ENCODE measurements at regions not wholly inside any gene's neighbourhood (a gene's known extent, or its start where the extent isn't known, plus 50 kb on each side); places are given as distances from the start of the nearest gene placed in this dataset.

GRCh38 chr10:65319493-65319892 lies 1606.3 kb upstream of the LRRTM3 start:
- Mint-ChIP-seq H3K27me3 (ENCODE audit: low read depth in 2 of 2) (no peaks in the 10 kb centered on the region), H3K36me3 (no peaks in the 10 kb centered on the region), H3K4me1 (no peaks in the 10 kb centered on the region), H3K27ac (no peak overlapping the region), H3K4me3 (no peak overlapping the region), H3K9me3 (peaks cover 9 to 15% of the 10 kb centered on the region in 2 donors)
- 88% methylated on average over 5 of the region's 5 CpGs for WGBS (ENCODE audit: insufficient coverage)
- H3K4me3 ChIP-seq (ENCODE audit: low read length), result no peak overlapping the region
- intact Hi-C loops (cut with micrococcal nuclease), result no loop called here
- no peaks in the 10 kb centered on the region for H3K4me1 ChIP-seq (ENCODE audit: control insufficient read depth, insufficient read depth, low read length)
- no peak for ATAC-seq
- DNase-seq, result no peak
- H3K27me3 ChIP-seq (ENCODE audit: control insufficient read depth, insufficient read depth, low read length), result no peaks in the 10 kb centered on the region
- TF ChIP-seq, protein P1, sequence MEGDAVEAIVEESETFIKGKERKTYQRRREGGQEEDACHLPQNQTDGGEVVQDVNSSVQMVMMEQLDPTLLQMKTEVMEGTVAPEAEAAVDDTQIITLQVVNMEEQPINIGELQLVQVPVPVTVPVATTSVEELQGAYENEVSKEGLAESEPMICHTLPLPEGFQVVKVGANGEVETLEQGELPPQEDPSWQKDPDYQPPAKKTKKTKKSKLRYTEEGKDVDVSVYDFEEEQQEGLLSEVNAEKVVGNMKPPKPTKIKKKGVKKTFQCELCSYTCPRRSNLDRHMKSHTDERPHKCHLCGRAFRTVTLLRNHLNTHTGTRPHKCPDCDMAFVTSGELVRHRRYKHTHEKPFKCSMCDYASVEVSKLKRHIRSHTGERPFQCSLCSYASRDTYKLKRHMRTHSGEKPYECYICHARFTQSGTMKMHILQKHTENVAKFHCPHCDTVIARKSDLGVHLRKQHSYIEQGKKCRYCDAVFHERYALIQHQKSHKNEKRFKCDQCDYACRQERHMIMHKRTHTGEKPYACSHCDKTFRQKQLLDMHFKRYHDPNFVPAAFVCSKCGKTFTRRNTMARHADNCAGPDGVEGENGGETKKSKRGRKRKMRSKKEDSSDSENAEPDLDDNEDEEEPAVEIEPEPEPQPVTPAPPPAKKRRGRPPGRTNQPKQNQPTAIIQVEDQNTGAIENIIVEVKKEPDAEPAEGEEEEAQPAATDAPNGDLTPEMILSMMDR (IDR thresholded peaks at IDR 0.05), result no peak
- H3K9me3 ChIP-seq (ENCODE audit: control insufficient read depth, insufficient read depth, low read length), result no peaks in the 10 kb centered on the region
- H3K36me3 ChIP-seq (ENCODE audit: control insufficient read depth, insufficient read depth, low read length), result no peaks in the 10 kb centered on the region
- no peak overlapping the region for H3K27ac ChIP-seq (ENCODE audit: low read length)

DNA sequence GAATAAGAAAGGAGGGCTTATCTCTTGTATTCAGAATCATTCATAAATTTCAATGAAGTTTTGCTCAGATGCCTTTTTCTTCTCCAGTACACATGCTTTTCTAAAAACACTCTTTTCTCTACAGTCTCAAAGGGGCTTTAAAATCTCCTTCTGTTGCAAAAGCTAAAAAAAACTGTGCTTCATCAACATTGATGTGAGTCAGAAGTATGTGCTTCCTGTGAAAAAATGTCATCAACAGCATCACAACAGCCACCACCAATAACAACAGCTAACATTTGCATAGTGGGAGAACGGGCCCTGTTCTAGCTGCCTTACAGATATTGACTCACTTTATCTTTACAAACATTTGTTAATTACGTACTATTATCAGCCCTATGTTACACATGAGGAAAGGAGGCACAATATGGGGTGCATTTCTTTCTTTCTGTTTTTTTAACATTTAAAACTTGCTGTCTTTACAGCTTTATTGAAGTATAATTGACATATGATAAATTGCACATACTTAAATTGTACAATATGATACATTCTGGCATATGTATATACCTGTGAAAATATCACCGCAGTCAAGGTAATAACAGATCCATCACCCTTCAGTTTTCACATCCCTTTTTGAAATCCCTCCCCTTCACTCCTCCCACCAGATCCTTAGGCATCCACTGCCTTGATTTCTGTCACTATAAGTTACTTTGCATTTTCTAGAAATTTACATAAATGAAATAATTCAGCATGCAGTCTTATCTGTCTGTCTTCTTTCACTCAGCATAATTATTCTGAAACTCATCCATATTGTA lies 1605.4 kb upstream of the LRRTM3 start:
- 90% methylated on average over 2 of the region's 3 CpGs for WGBS (ENCODE audit: insufficient coverage)

GRCh38 chr10:65323802-65324201 lies 1602.0 kb upstream of the LRRTM3 start:
- Histone ChIP-seq H3K4me1 (ENCODE audit: control insufficient read depth, insufficient read depth, low read length) (no peaks in the 10 kb centered on the region), H3K4me3 (ENCODE audit: low read length) (no peak overlapping the region), H3K27ac (ENCODE audit: low read length) (no peak overlapping the region), H3K36me3 (ENCODE audit: control insufficient read depth, insufficient read depth, low read length) (no peaks in the 10 kb centered on the region), H3K27me3 (ENCODE audit: control insufficient read depth, insufficient read depth, low read length) (no peaks in the 10 kb centered on the region), H3K9me3 (ENCODE audit: control insufficient read depth, insufficient read depth, low read length) (no peaks in the 10 kb centered on the region)
- Mint-ChIP-seq H3K36me3 (no peaks in the 10 kb centered on the region), H3K4me1 (no peaks in the 10 kb centered on the region), H3K27me3 (ENCODE audit: low read depth in 2 of 2) (no peaks in the 10 kb centered on the region), H3K4me3 (no peak overlapping the region), H3K9me3 (peaks cover 13 to 25% of the 10 kb centered on the region in 2 donors), H3K27ac (no peak overlapping the region)
- ATAC-seq (no peak), DNase-seq (no peak)
- 93% methylated on average over 6 of the region's 6 CpGs for WGBS (ENCODE audit: insufficient coverage)
- intact Hi-C loops (cut with micrococcal nuclease), result no loop called here
- TF ChIP-seq, protein P1 (IDR thresholded peaks at IDR 0.05), result no peak

More for the DNA sequence above, 1605.4 kb upstream of the LRRTM3 start:
- TF ChIP-seq, protein P1 (IDR thresholded peaks at IDR 0.05), result no peak
- Histone ChIP-seq H3K9me3 (ENCODE audit: control insufficient read depth, insufficient read depth, low read length) (no peaks in the 10 kb centered on the region), H3K27me3 (ENCODE audit: control insufficient read depth, insufficient read depth, low read length) (no peaks in the 10 kb centered on the region), H3K4me1 (ENCODE audit: control insufficient read depth, insufficient read depth, low read length) (no peaks in the 10 kb centered on the region), H3K4me3 (ENCODE audit: low read length) (no peak overlapping the region), H3K27ac (ENCODE audit: low read length) (no peak overlapping the region), H3K36me3 (ENCODE audit: control insufficient read depth, insufficient read depth, low read length) (no peaks in the 10 kb centered on the region)
- DNase-seq (no peak), ATAC-seq (no peak)
- H3K9me3 Mint-ChIP-seq, result peaks cover 9 to 10% of the 10 kb centered on the region in 2 donors
- H3K36me3 Mint-ChIP-seq, result no peaks in the 10 kb centered on the region
- H3K27me3 Mint-ChIP-seq (ENCODE audit: low read depth in 2 of 2), result no peaks in the 10 kb centered on the region
- no peaks in the 10 kb centered on the region for H3K4me1 Mint-ChIP-seq
- intact Hi-C loops (cut with micrococcal nuclease), result no loop called here
- H3K27ac Mint-ChIP-seq, result no peak overlapping the region
- no peak overlapping the region for H3K4me3 Mint-ChIP-seq

DNA sequence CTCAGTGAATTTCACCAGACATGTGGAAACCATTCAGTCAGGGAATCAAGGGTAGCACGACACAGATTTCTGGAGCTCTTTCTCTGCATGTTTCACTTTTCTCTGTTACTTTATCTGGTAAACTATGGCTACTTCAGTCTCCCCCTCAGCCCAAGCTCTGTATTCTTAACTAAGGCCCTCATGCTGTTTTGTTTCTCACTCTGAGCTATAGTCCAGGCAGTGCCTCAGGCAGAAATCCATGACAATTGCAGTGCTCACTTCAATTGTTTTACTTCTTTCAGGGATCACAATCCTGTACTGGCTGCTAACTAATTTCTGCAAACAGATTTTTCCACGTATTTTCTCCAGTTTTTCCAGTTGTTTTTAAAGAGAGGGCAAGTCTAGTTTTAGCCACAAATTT lies 1599.9 kb upstream of the LRRTM3 start:
- 68% methylated on average over 1 of the region's 2 CpGs for WGBS (ENCODE audit: insufficient coverage)
- H3K27me3 Mint-ChIP-seq (ENCODE audit: low read depth in 2 of 2), result no peaks in the 10 kb centered on the region
- DNase-seq, result no peak
- no peaks in the 10 kb centered on the region for H3K36me3 ChIP-seq (ENCODE audit: control insufficient read depth, insufficient read depth, low read length)
- H3K4me3 Mint-ChIP-seq, result no peak overlapping the region
- H3K9me3 ChIP-seq (ENCODE audit: control insufficient read depth, insufficient read depth, low read length), result no peaks in the 10 kb centered on the region
- H3K4me1 ChIP-seq (ENCODE audit: control insufficient read depth, insufficient read depth, low read length), result no peaks in the 10 kb centered on the region
- no peaks in the 10 kb centered on the region for H3K4me1 Mint-ChIP-seq
- intact Hi-C loops (cut with micrococcal nuclease), result no loop called here
- ATAC-seq, result no peak
- H3K27ac Mint-ChIP-seq, result no peak overlapping the region
- TF ChIP-seq, protein P1 (IDR thresholded peaks at IDR 0.05), result no peak
- H3K9me3 Mint-ChIP-seq, result peaks cover 11 to 26% of the 10 kb centered on the region in 2 donors
- no peak overlapping the region for H3K4me3 ChIP-seq (ENCODE audit: low read length)
- H3K27me3 ChIP-seq (ENCODE audit: control insufficient read depth, insufficient read depth, low read length), result no peaks in the 10 kb centered on the region
- H3K36me3 Mint-ChIP-seq, result no peaks in the 10 kb centered on the region
- H3K27ac ChIP-seq (ENCODE audit: low read length), result no peak overlapping the region

Data from natural killer cell (primary cell).